GM12874 (cell line): ENCODE measurements at regions not wholly inside any gene's neighbourhood (a gene's known extent, or its start where the extent isn't known, plus 50 kb on each side); places are given as distances from the start of the nearest gene placed in this dataset.

ENCODE experiments used
- CTCF ChIP-seq: IDR thresholded peaks from 2 replicates; pipeline ENCODE4 v1.5.1; 2011; ENCODE audit warnings: low read depth, mild to moderate bottlenecking, control low read depth, low read length, moderate library complexity; ENCODE audit not compliant: insufficient read depth

GRCh38 chr12:90631591-90632212 lies 323.3 kb downstream of the CCER1 start:
- no peak for TF ChIP-seq CTCF

DNA sequence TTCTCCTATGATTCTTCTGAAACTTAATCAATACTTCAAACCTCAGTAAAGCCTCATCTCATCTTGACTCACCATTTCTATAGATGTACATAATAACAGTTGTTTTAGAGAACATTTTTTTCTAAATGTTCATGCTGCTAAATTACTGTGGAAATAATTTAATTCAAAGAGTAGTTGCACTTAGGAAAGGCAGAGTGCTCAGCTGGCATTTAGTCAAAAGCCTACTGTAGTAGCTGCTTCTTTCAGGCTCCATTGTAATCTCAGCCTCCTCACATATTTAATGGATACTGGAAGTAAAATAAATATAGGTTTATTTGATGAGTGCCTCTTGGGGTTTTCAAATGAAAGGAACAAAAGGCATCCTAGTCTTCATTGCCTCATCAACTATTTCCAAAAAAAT lies 325.0 kb downstream of the CCER1 start:
- no peak for TF ChIP-seq CTCF

- TF ChIP-seq CTCF = no peak
Measured at GRCh38 chr12:90628213-90628612, 326.8 kb downstream of the CCER1 start.

- TF ChIP-seq CTCF = no peak
Measured at GRCh38 chr12:90627180-90627896, 327.6 kb downstream of the CCER1 start.

GRCh38 chr12:90622431-90622830 lies 332.5 kb downstream of the CCER1 start:
- no peak for TF ChIP-seq CTCF

GRCh38 chr12:90621927-90622326 lies 333.0 kb downstream of the CCER1 start:
- no peak for TF ChIP-seq CTCF

DNA sequence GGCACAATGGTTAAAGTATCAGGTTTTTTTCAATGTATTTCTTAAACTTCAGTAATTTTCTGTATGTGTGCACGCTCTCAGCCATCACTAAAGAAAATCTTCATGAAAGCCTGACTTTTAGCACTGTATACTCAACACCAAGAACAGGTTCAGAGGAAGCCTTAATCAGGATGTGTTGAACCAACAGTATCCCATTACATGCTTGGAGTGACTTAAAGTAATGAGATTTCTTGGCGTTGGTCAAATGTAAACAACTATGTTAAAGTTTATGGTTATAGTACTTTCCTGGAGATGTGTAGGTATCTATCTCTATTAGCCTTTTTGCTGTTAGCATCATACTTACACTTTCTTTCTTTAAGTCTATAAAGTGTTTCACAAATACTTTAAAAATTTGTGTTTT lies 335.0 kb downstream of the CCER1 start:
- TF ChIP-seq CTCF = no peak
